Fibroblast of skin of right biceps (primary cell): ENCODE measurements at regions not wholly inside any gene's neighbourhood (a gene's known extent, or its start where the extent isn't known, plus 50 kb on each side); places are given as distances from the start of the nearest gene placed in this dataset.

Experiments used
- DNase-seq: peaks from one replicate; pipeline ENCODE4 v3.0.0-alpha.2; 2013

- DNase-seq, result no peak
These were observed 66.8 kb upstream of the PLS3 start for GRCh38 chrX:115494161-115494560.

- DNase-seq, result no peak
These were observed 61.7 kb upstream of the PLS3 start for GRCh38 chrX:115499112-115499805.

- no peak for DNase-seq
These were observed 57.9 kb upstream of the PLS3 start for GRCh38 chrX:115503099-115503498.

GRCh38 chrX:115504167-115504566 is 56.8 kb upstream of the PLS3 start:
- DNase-seq, result no peak
